HEK293 (cell line): ENCODE measurements at regions not wholly inside any gene's neighbourhood (a gene's known extent, or its start where the extent isn't known, plus 50 kb on each side); places are given as distances from the start of the nearest gene placed in this dataset.

ENCODE experiments used
- CTCF ChIA-PET: fragments of 350-600 bp; formaldehyde crosslinking; extraction: SDS; loops from one replicate; lab custom pipeline; 2021; ENCODE audit warnings: antibody characterized with exemption; lab: Yijun Ruan, JAX
- POLR2A ChIA-PET: fragments of 300-600 bp; formaldehyde crosslinking; extraction: SDS; loops from one replicate; lab custom pipeline; 2020; ENCODE audit warnings: antibody characterized with exemption, inconsistent platforms; lab: Yijun Ruan, JAX
- H3K27ac ChIP-seq: fragments of 200-500 bp; sonication (Bioruptor generic); 2 replicates; pipeline ENCODE4 v1.5.1; 2014; ENCODE audit warnings: low read depth, low read length, control low read depth, inconsistent platforms; ENCODE audit errors: extremely low read depth
- H3K36me3 ChIP-seq, 2 experiments: fragments of 200-500 bp in 1 of 2; sonication (Bioruptor generic) in 1 of 2; 1 replicate in 1 of 2; 2 replicates in 1 of 2; pipeline ENCODE4 v1.5.1; 2014 to 2017; ENCODE audit warnings: inconsistent platforms in 2 of 2, low read length in 2 of 2; ENCODE audit not compliant: control insufficient read depth in 2 of 2, insufficient read depth in 1 of 2
- H3K4me1 ChIP-seq: fragments of 200-500 bp; sonication (Bioruptor generic); 2 replicates; pipeline ENCODE4 v1.5.1; 2014; ENCODE audit warnings: mild to moderate bottlenecking, low read length, inconsistent platforms; ENCODE audit not compliant: control insufficient read depth, insufficient read depth
- H3K4me3 ChIP-seq: 2 replicates; pipeline ENCODE4 v1.5.1; 2011; ENCODE audit warnings: low read depth, mild to moderate bottlenecking, control low read depth, low read length, moderate library complexity
- H3K9me3 ChIP-seq: fragments of 200-500 bp; sonication (Bioruptor generic); 2 replicates; pipeline ENCODE4 v1.5.1; 2014; ENCODE audit warnings: low read depth, low read length, inconsistent platforms; ENCODE audit not compliant: control insufficient read depth, insufficient read depth
- BCL11B ChIP-seq: fragments of 450-650 bp; formaldehyde crosslinking; IDR thresholded peaks from 2 replicates; pipeline ENCODE4 v1.5.1; 2016; ENCODE audit warnings: low read depth, missing biosample characterization, missing genetic modification characterization
- BCL6B ChIP-seq: fragments of 450-650 bp; formaldehyde crosslinking; IDR thresholded peaks from 2 replicates; pipeline ENCODE4 v1.5.1; 2017; ENCODE audit warnings: missing biosample characterization, missing genetic modification characterization
- GFI1B ChIP-seq: fragments of 450-650 bp; formaldehyde crosslinking; IDR thresholded peaks from 2 replicates; pipeline ENCODE4 v1.5.1; 2016; ENCODE audit warnings: missing biosample characterization, missing genetic modification characterization
- HOXC10 ChIP-seq: sonication (generic); formaldehyde crosslinking; IDR thresholded peaks from 2 replicates; pipeline ENCODE4 v1.8.1; 2023; ENCODE audit warnings: mild to moderate bottlenecking, missing genetic modification reagents
- KLF1 ChIP-seq: fragments of 450-650 bp; formaldehyde crosslinking; IDR thresholded peaks from 2 replicates; pipeline ENCODE4 v1.5.1; 2016; ENCODE audit warnings: missing biosample characterization, missing genetic modification characterization
- KLF8 ChIP-seq: fragments of 450-650 bp; formaldehyde crosslinking; IDR thresholded peaks from 2 replicates; pipeline ENCODE4 v1.5.1; 2016; ENCODE audit warnings: missing biosample characterization, missing genetic modification characterization
- PRDM4 ChIP-seq: fragments of 450-650 bp; formaldehyde crosslinking; IDR thresholded peaks from 2 replicates; pipeline ENCODE4 v1.5.1; 2017; ENCODE audit warnings: missing biosample characterization, missing genetic modification characterization
- REST ChIP-seq: fragments of 450-650 bp; formaldehyde crosslinking; IDR thresholded peaks from 2 replicates; pipeline ENCODE4 v1.5.1; 2016; ENCODE audit warnings: missing biosample characterization, missing genetic modification characterization
- SALL2 ChIP-seq: fragments of 450-650 bp; formaldehyde crosslinking; IDR thresholded peaks from 2 replicates; pipeline ENCODE4 v1.5.0; 2017; ENCODE audit warnings: missing biosample characterization, mild to moderate bottlenecking, missing genetic modification characterization, borderline replicate concordance
- SCRT2 ChIP-seq: fragments of 450-650 bp; formaldehyde crosslinking; IDR thresholded peaks from 2 replicates; pipeline ENCODE4 v1.5.1; 2016; ENCODE audit warnings: missing biosample characterization, missing genetic modification characterization
- YY1 ChIP-seq: fragments of 450-650 bp; formaldehyde crosslinking; IDR thresholded peaks from 2 replicates; pipeline ENCODE4 v1.5.1; 2018; ENCODE audit warnings: missing biosample characterization, missing genetic modification characterization
- YY2 ChIP-seq: fragments of 450-650 bp; formaldehyde crosslinking; IDR thresholded peaks from 2 replicates; pipeline ENCODE4 v1.5.1; 2016; ENCODE audit warnings: missing biosample characterization, missing genetic modification characterization
- ZBTB20 ChIP-seq: fragments of 450-650 bp; formaldehyde crosslinking; IDR thresholded peaks from 2 replicates; pipeline ENCODE4 v1.5.1; 2016; ENCODE audit warnings: missing biosample characterization, missing genetic modification characterization
- ZBTB8A ChIP-seq: fragments of 450-650 bp; formaldehyde crosslinking; IDR thresholded peaks from 2 replicates; pipeline ENCODE4 v1.5.1; 2016; ENCODE audit warnings: missing biosample characterization, missing genetic modification characterization
- ZEB2 ChIP-seq: fragments of 450-650 bp; formaldehyde crosslinking; IDR thresholded peaks from 2 replicates; pipeline ENCODE4 v1.5.1; 2016; ENCODE audit warnings: missing biosample characterization, missing genetic modification characterization
- ZFHX2 ChIP-seq: fragments of 450-650 bp; formaldehyde crosslinking; conservative IDR thresholded peaks from 2 replicates; pipeline ENCODE4 v1.5.1; 2016; ENCODE audit warnings: missing biosample characterization, missing genetic modification characterization
- ZNF19 ChIP-seq: fragments of 450-650 bp; formaldehyde crosslinking; IDR thresholded peaks from 2 replicates; pipeline ENCODE4; 2016; ENCODE audit warnings: missing biosample characterization, missing genetic modification characterization, low read depth
- ZNF202 ChIP-seq: fragments of 450-650 bp; formaldehyde crosslinking; IDR thresholded peaks from 2 replicates; pipeline ENCODE4 v1.5.1; 2016; ENCODE audit warnings: missing biosample characterization, missing genetic modification characterization, borderline replicate concordance
- ZNF223 ChIP-seq: fragments of 450-650 bp; formaldehyde crosslinking; IDR thresholded peaks from 2 replicates; pipeline ENCODE4 v1.5.1; 2016; ENCODE audit warnings: missing biosample characterization, missing genetic modification characterization
- ZNF530 ChIP-seq: fragments of 450-650 bp; formaldehyde crosslinking; IDR thresholded peaks from 2 replicates; pipeline ENCODE4 v1.5.1; 2016; ENCODE audit warnings: low read depth, missing biosample characterization, missing genetic modification characterization
- ZNF548 ChIP-seq: fragments of 450-650 bp; formaldehyde crosslinking; IDR thresholded peaks from 2 replicates; pipeline ENCODE4 v1.5.1; 2016; ENCODE audit warnings: missing biosample characterization, missing genetic modification characterization
- ZNF610 ChIP-seq: fragments of 450-650 bp; formaldehyde crosslinking; IDR thresholded peaks from 2 replicates; pipeline ENCODE4 v1.5.1; 2016; ENCODE audit warnings: missing biosample characterization, missing genetic modification characterization, borderline replicate concordance
- ZXDB ChIP-seq: fragments of 450-650 bp; formaldehyde crosslinking; IDR thresholded peaks from 2 replicates; pipeline ENCODE4 v1.5.1; 2016; ENCODE audit warnings: missing biosample characterization, missing genetic modification characterization

- CTCF ChIA-PET, result interaction anchor here (0.5 to 4.8 kb wide), 29 partner anchors 9 to 1901 kb away, joined by 3 to 23 read pairs (median 3); partner anchors contain the start of gene FAM169A
- no peak for TF ChIP-seq HOXC10 (CRISPR knock-in tag)
- peak; percentile 89 for TF ChIP-seq REST
- no peak for TF ChIP-seq ZNF19 (tag by site-specific recombination)
- TF ChIP-seq PRDM4, result no peak
- no peak for TF ChIP-seq ZNF223 (tag by site-specific recombination)
- TF ChIP-seq, all 188 proteins: peak for 1
- H3K4me3 ChIP-seq, result no peak overlapping the region
- peaks cover 2% of the 10 kb centered on the region; the same call in 1 of the 2 replicates for H3K4me1 ChIP-seq
- H3K9me3 ChIP-seq, result no peaks in the 10 kb centered on the region
- POLR2A ChIA-PET, result no interaction called here
- no peak overlapping the region for H3K27ac ChIP-seq
- H3K36me3 ChIP-seq, result no peaks in the 10 kb centered on the region
These were observed 52.9 kb upstream of the FAM169A start for GRCh38 chr5:74919041-74919440.

GRCh38 chr5:74918232-74918669 is 52.1 kb upstream of the FAM169A start:
- CTCF ChIA-PET, result interaction anchor here (0.6 to 4.8 kb wide), 7 partner anchors 10 to 806 kb away, joined by 3 to 23 read pairs (median 3); no protein-coding TSS in a partner anchor
- H3K4me3 ChIP-seq, result no peak overlapping the region
- H3K4me1 ChIP-seq, result peaks cover 2% of the 10 kb centered on the region; the same call in 1 of the 2 replicates
- H3K36me3 ChIP-seq, result no peaks in the 10 kb centered on the region
- POLR2A ChIA-PET, result no interaction called here
- H3K27ac ChIP-seq, result no peak overlapping the region
- H3K9me3 ChIP-seq, result no peaks in the 10 kb centered on the region
- TF ChIP-seq SALL2 (tag by site-specific recombination) (no peak), ZNF202 (tag by site-specific recombination) (no peak), ZNF530 (no peak), ZFHX2 (tag by site-specific recombination) (no peak), YY2 (tag by site-specific recombination) (no peak), ZBTB20 (tag by site-specific recombination) (no peak)

GRCh38 chr5:74916831-74917710 is 50.9 kb upstream of the FAM169A start:
- H3K27ac ChIP-seq, result no peak overlapping the region
- no peak overlapping the region for H3K4me3 ChIP-seq
- H3K36me3 ChIP-seq, result no peaks in the 10 kb centered on the region
- CTCF ChIA-PET, result interaction anchor here (0.6 to 4.8 kb wide), 3 partner anchors 244 to 1524 kb away, joined by 3 to 23 read pairs (median 5); no protein-coding TSS in a partner anchor
- POLR2A ChIA-PET, result no interaction called here
- H3K4me1 ChIP-seq, result peaks cover 2% of the 10 kb centered on the region; the same call in 1 of the 2 replicates
- no peaks in the 10 kb centered on the region for H3K9me3 ChIP-seq
- peak; percentile 53; the same call in 1 of the 2 replicates for TF ChIP-seq GFI1B (tag by site-specific recombination)
- TF ChIP-seq ZNF610 (tag by site-specific recombination), result no peak
- TF ChIP-seq ZBTB8A (tag by site-specific recombination), result no peak
- TF ChIP-seq KLF1 (tag by site-specific recombination), result no peak
- TF ChIP-seq SCRT2 (tag by site-specific recombination), result peak; percentile 60
- TF ChIP-seq ZXDB (tag by site-specific recombination), result no peak
- no peak for TF ChIP-seq ZEB2 (tag by site-specific recombination)
- TF ChIP-seq KLF8 (tag by site-specific recombination), result no peak
- TF ChIP-seq YY1 (tag by site-specific recombination), result no peak
- peak; percentile 94 for TF ChIP-seq ZNF548 (tag by site-specific recombination)
- TF ChIP-seq BCL11B (tag by site-specific recombination), result no peak
- TF ChIP-seq BCL6B (tag by site-specific recombination), result no peak
- no peak for TF ChIP-seq ZBTB20 (tag by site-specific recombination)
